DOHH2 (cell line): ENCODE measurements at regions not wholly inside any gene's neighbourhood (a gene's known extent, or its start where the extent isn't known, plus 50 kb on each side); places are given as distances from the start of the nearest gene placed in this dataset.

Experiments used
- EZH2phosphoT487 ChIP-seq: fragments of 200-600 bp; sonication (generic); IDR thresholded peaks from 2 replicates; pipeline ENCODE4 v1.6.1; 2017; ENCODE audit warnings: borderline replicate concordance, mild to moderate bottlenecking, antibody characterized with exemption, low read length, moderate library complexity, mixed read lengths
- TF ChIP-seq, protein P1 (sequence below): fragments of 200-600 bp; sonication (generic); IDR thresholded peaks from one replicate; pipeline ENCODE4 v1.5.1; 2014; ENCODE audit warnings: antibody characterized with exemption, mild to moderate bottlenecking, low read depth, low read length; ENCODE audit not compliant: poor library complexity, severe bottlenecking

- TF ChIP-seq, protein P1, sequence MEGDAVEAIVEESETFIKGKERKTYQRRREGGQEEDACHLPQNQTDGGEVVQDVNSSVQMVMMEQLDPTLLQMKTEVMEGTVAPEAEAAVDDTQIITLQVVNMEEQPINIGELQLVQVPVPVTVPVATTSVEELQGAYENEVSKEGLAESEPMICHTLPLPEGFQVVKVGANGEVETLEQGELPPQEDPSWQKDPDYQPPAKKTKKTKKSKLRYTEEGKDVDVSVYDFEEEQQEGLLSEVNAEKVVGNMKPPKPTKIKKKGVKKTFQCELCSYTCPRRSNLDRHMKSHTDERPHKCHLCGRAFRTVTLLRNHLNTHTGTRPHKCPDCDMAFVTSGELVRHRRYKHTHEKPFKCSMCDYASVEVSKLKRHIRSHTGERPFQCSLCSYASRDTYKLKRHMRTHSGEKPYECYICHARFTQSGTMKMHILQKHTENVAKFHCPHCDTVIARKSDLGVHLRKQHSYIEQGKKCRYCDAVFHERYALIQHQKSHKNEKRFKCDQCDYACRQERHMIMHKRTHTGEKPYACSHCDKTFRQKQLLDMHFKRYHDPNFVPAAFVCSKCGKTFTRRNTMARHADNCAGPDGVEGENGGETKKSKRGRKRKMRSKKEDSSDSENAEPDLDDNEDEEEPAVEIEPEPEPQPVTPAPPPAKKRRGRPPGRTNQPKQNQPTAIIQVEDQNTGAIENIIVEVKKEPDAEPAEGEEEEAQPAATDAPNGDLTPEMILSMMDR = no peak
- no peak for TF ChIP-seq EZH2phosphoT487
These were observed 65.6 kb upstream of the ADGRA1 start for GRCh38 chr10:133021963-133022775.
